GM21381 (cell line): ENCODE measurements at regions not wholly inside any gene's neighbourhood (a gene's known extent, or its start where the extent isn't known, plus 50 kb on each side); places are given as distances from the start of the nearest gene placed in this dataset.
"Not testable (repeated sequence)": the region's sequence is repeated elsewhere in the genome, so short reads cannot be mapped to it uniquely, and the experiment has no call there.

ENCODE experiments used
- ATAC-seq: cut with Tn5 transposase; IDR thresholded peaks from one replicate; pipeline ENCODE4 v1.9.1; 2021; ENCODE audit warnings: mild to moderate bottlenecking, moderate library complexity; ENCODE audit not compliant: unreplicated experiment

GRCh38 chr14:86363047-86363446 lies 833.1 kb downstream of the FLRT2 start:
- ATAC-seq: no peak

GRCh38 chr14:86357876-86358275 lies 827.9 kb downstream of the FLRT2 start:
- no peak for ATAC-seq

- ATAC-seq: no peak
Measured at GRCh38 chr14:86357119-86357518, 827.2 kb downstream of the FLRT2 start.

- ATAC-seq: no peak
Measured at GRCh38 chr14:86346818-86347384, 817.0 kb downstream of the FLRT2 start.

- no peak for ATAC-seq
Measured at GRCh38 chr14:86334355-86334754, 804.4 kb downstream of the FLRT2 start.

GRCh38 chr14:86333493-86333892 lies 803.5 kb downstream of the FLRT2 start:
- no peak for ATAC-seq

- ATAC-seq: no peak
Measured at GRCh38 chr14:86331341-86331740, 801.4 kb downstream of the FLRT2 start.

- ATAC-seq: no peak
Measured at GRCh38 chr14:86321151-86321550, 791.2 kb downstream of the FLRT2 start.

GRCh38 chr14:86312154-86312665 lies 782.3 kb downstream of the FLRT2 start:
- ATAC-seq: not testable (repeated sequence)

GRCh38 chr14:86311151-86311550 lies 781.2 kb downstream of the FLRT2 start:
- no peak for ATAC-seq

GRCh38 chr14:86310611-86311010 lies 780.7 kb downstream of the FLRT2 start:
- ATAC-seq: no peak

GRCh38 chr14:86310148-86310547 lies 780.2 kb downstream of the FLRT2 start:
- ATAC-seq: no peak

GRCh38 chr14:86305058-86305457 lies 775.1 kb downstream of the FLRT2 start:
- ATAC-seq: no peak

- ATAC-seq: no peak
Measured at GRCh38 chr14:86299994-86300393, 770.0 kb downstream of the FLRT2 start.

- ATAC-seq: no peak
Measured at GRCh38 chr14:86296173-86296572, 766.2 kb downstream of the FLRT2 start.

- no peak for ATAC-seq
Measured at GRCh38 chr14:86288336-86288735, 758.4 kb downstream of the FLRT2 start.

- no peak for ATAC-seq
Measured at GRCh38 chr14:86279405-86279804, 749.5 kb downstream of the FLRT2 start.

GRCh38 chr14:86257973-86258372 lies 728.0 kb downstream of the FLRT2 start:
- ATAC-seq: no peak

- no peak for ATAC-seq
Measured at GRCh38 chr14:86243158-86243557, 713.2 kb downstream of the FLRT2 start.

GRCh38 chr14:86237733-86238132 lies 707.8 kb downstream of the FLRT2 start:
- no peak for ATAC-seq

- ATAC-seq: no peak
Measured at GRCh38 chr14:86221755-86222154, 691.8 kb downstream of the FLRT2 start.

GRCh38 chr14:86221000-86221399 lies 691.1 kb downstream of the FLRT2 start:
- ATAC-seq: no peak

GRCh38 chr14:86217523-86217922 lies 687.6 kb downstream of the FLRT2 start:
- ATAC-seq: no peak
